AG09309 (cell line): ENCODE measurements at regions not wholly inside any gene's neighbourhood (a gene's known extent, or its start where the extent isn't known, plus 50 kb on each side); places are given as distances from the start of the nearest gene placed in this dataset.

Experiments
- DNase-seq: peaks from one replicate; pipeline ENCODE4 v3.0.0-alpha.2; 2010; ENCODE audit warnings: low read depth
- H3K4me3 ChIP-seq: 2 replicates; pipeline ENCODE4 v1.5.1; 2011; ENCODE audit warnings: mild to moderate bottlenecking, low read depth, low read length, moderate library complexity; ENCODE audit not compliant: control insufficient read depth
- CTCF ChIP-seq: IDR thresholded peaks from 2 replicates; pipeline ENCODE4 v1.5.1; 2011; ENCODE audit warnings: mild to moderate bottlenecking, low read depth, low read length, inconsistent platforms; ENCODE audit not compliant: insufficient read depth, control insufficient read depth; ENCODE audit errors: missing control alignments

GRCh38 chr4:141340458-141340857 lies 119.8 kb downstream of the ZNF330 start:
- TF ChIP-seq CTCF = no peak
- H3K4me3 ChIP-seq = no peak overlapping the region
- DNase-seq = no peak

GRCh38 chr4:141346144-141346543 lies 125.4 kb downstream of the ZNF330 start:
- DNase-seq = no peak
- H3K4me3 ChIP-seq = no peak overlapping the region
- TF ChIP-seq CTCF = peak; percentile 56

- no peak for TF ChIP-seq CTCF
- H3K4me3 ChIP-seq = no peak overlapping the region
These were observed 127.0 kb downstream of the ZNF330 start for GRCh38 chr4:141347684-141348083.

GRCh38 chr4:141348125-141348524 lies 127.4 kb downstream of the ZNF330 start:
- no peak for DNase-seq

More at GRCh38 chr4:141347684-141348083, 127.0 kb downstream of the ZNF330 start:
- no peak for DNase-seq

GRCh38 chr4:141348573-141348972 lies 127.9 kb downstream of the ZNF330 start:
- H3K4me3 ChIP-seq = no peak overlapping the region
- TF ChIP-seq CTCF = no peak
- no peak for DNase-seq

More at GRCh38 chr4:141348125-141348524, 127.4 kb downstream of the ZNF330 start:
- no peak for TF ChIP-seq CTCF
- H3K4me3 ChIP-seq = no peak overlapping the region

- no peak for TF ChIP-seq CTCF
These were observed 128.5 kb downstream of the ZNF330 start for GRCh38 chr4:141349236-141349635.

GRCh38 chr4:141350122-141350905 lies 129.6 kb downstream of the ZNF330 start:
- no peak overlapping the region for H3K4me3 ChIP-seq
- TF ChIP-seq CTCF = no peak
- peak; percentile 87 for DNase-seq

More at GRCh38 chr4:141349236-141349635, 128.5 kb downstream of the ZNF330 start:
- H3K4me3 ChIP-seq = no peak overlapping the region
- no peak for DNase-seq
